Stomach (tissue), 8 donors: ENCODE measurements at regions not wholly inside any gene's neighbourhood (a gene's known extent, or its start where the extent isn't known, plus 50 kb on each side); places are given as distances from the start of the nearest gene placed in this dataset.

Source experiments
- DNase-seq, 2 donors: peaks; one replicate each; pipeline versions ENCODE4 v3.0.0 to v3.0.0-alpha.2; 2013 to 2019
- H3K27ac ChIP-seq, 5 donors: fragments of 200-600 bp in 4 of 5; sonication (generic) in 4 of 5; one replicate each; pipeline ENCODE4 v1.5.1; 2013 to 2019; ENCODE audit warnings: mild to moderate bottlenecking in 1 of 5, moderate library complexity in 1 of 5
- H3K27me3 ChIP-seq, 3 donors: fragments of 200-600 bp; sonication (generic); one replicate each; pipeline ENCODE4 v1.5.1; 2017 to 2019; ENCODE audit warnings: mixed run types in 1 of 3
- H3K36me3 ChIP-seq, 4 donors: fragments of 200-600 bp; sonication (generic); 1 replicate in 3 of 4; 2 replicates in 1 of 4; pipeline ENCODE4 v1.5.1; 2016 to 2019
- H3K4me1 ChIP-seq, 4 donors: fragments of 200-600 bp; sonication (generic); one replicate each; pipeline ENCODE4 v1.5.1; 2016 to 2019
- H3K4me3 ChIP-seq, 4 donors: fragments of 200-600 bp; sonication (generic) in 3 of 4; one replicate each; pipeline ENCODE4 v1.5.1; 2016 to 2019; ENCODE audit warnings: mild to moderate bottlenecking in 1 of 4
- H3K9me3 ChIP-seq, 4 donors: fragments of 200-600 bp; sonication (generic); one replicate each; pipeline ENCODE4 v1.5.1; 2016 to 2019
- CTCF ChIP-seq, 7 experiments: fragments of 450-650 bp in 4 of 7; fragments of 200-600 bp in 3 of 7; sonication (generic) in 3 of 7; IDR thresholded peaks; one replicate each; pipeline ENCODE4 v1.5.1; 2016 to 2019; ENCODE audit warnings: antibody characterized with exemption in 7 of 7, control low read depth in 2 of 7, mild to moderate bottlenecking in 1 of 7
- EP300 ChIP-seq: sonication (generic); formaldehyde crosslinking; IDR thresholded peaks from one replicate; pipeline ENCODE4 v1.6.1; 2017; ENCODE audit warnings: antibody characterized with exemption
- POLR2A ChIP-seq, 4 donors: fragments of 450-650 bp; IDR thresholded peaks; one replicate each; pipeline ENCODE4 v1.6.1; 2016; ENCODE audit warnings: antibody characterized with exemption in 4 of 4, control low read depth in 2 of 4, mild to moderate bottlenecking in 1 of 4, moderate library complexity in 1 of 4
- POLR2AphosphoS5 ChIP-seq, 3 donors: sonication (generic); formaldehyde crosslinking; IDR thresholded peaks; one replicate each; pipeline ENCODE4 v1.6.1; 2016; ENCODE audit warnings: antibody characterized with exemption in 3 of 3
- WGBS, 5 donors: extraction: QIAGEN DNeasy Blood & Tissue Kit in 3 of 5; methylation state at CpG; one replicate each; pipeline versions ENCODE4 v1.1.5 to v1.1.7; 2013 to 2018; 5-methylcytosine and 5-hydroxymethylcytosine counted together
- intact Hi-C: fragments of 100-400 bp; cut with DNase I; formaldehyde crosslinking; loops from one replicate; pipeline ENCODE4 v1.15.1; 2023; ENCODE audit warnings: low total_unique reads
- donor health status: healthy with polysubstance abuse.
- donor health status: Bipolar disorder and iron deficiency.
- donor health status: healthy.

DNA sequence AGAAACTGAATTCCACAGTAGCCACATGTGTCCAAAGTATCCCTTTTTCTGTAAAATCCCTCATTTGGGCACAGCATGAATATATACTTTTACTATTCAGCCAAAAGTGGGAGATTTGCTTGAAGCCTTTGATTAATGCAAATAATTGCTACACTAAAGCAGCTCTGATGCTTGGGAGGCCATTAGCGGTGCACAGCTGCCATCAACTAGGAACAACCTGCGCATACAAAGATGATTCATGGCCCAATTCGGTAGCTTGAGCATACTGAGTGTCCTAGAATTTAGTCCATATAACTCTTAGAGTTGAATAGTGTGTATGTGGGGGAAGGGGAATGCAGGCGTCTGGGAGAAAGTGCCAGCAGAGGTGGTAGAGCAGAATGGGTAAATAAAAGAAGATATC lies 277.0 kb upstream of the RMST start:
- no peak for DNase-seq
- Histone ChIP-seq H3K36me3 (no peaks in the 10 kb centered on the region), H3K27ac (no peak overlapping the region), H3K4me1 (no peaks in the 10 kb centered on the region), H3K9me3 (peaks cover 0 to 10% (median 3%) of the 10 kb centered on the region in 4 donors), H3K4me3 (no peak overlapping the region), H3K27me3 (no peaks in the 10 kb centered on the region)
- 69 to 80% (median 77%) methylated on average over 4 of the region's 4 CpGs for WGBS, 5 donors
- TF ChIP-seq POLR2A (IDR thresholded peaks at IDR 0.05), result no peak
- no peak for TF ChIP-seq CTCF (IDR thresholded peaks at IDR 0.05)
- TF ChIP-seq POLR2AphosphoS5 (IDR thresholded peaks at IDR 0.05), result no peak
- TF ChIP-seq EP300, result no peak
- intact Hi-C loops, result no loop called here

- TF ChIP-seq CTCF (IDR thresholded peaks at IDR 0.05) (no peak), POLR2A (IDR thresholded peaks at IDR 0.05) (no peak), EP300 (no peak), POLR2AphosphoS5 (IDR thresholded peaks at IDR 0.05) (no peak)
- no peak for DNase-seq
- Histone ChIP-seq H3K36me3 (no peaks in the 10 kb centered on the region), H3K27me3 (no peaks in the 10 kb centered on the region), H3K4me3 (no peak overlapping the region), H3K4me1 (no peaks in the 10 kb centered on the region), H3K27ac (no peak overlapping the region), H3K9me3 (peaks cover 0 to 32% (median 8%) of the 10 kb centered on the region in 4 donors)
- 61 to 77% (median 72%) methylated on average over 4 of the region's 4 CpGs for WGBS, 5 donors
- intact Hi-C loops, result no loop called here
Measured at GRCh38 chr12:97194546-97194945, 268.1 kb upstream of the RMST start.

GRCh38 chr12:97200181-97200580 lies 262.4 kb upstream of the RMST start:
- WGBS, 5 donors, result 61 to 74% (median 68%) methylated on average over 5 of the region's 5 CpGs
- peaks cover 0 to 17% (median 8%) of the 10 kb centered on the region in 4 donors for H3K9me3 ChIP-seq
- H3K4me1 ChIP-seq, result no peaks in the 10 kb centered on the region
- no peak overlapping the region for H3K27ac ChIP-seq
- no peak for DNase-seq
- intact Hi-C loops, result no loop called here
- H3K27me3 ChIP-seq, result no peaks in the 10 kb centered on the region
- H3K4me3 ChIP-seq, result no peak overlapping the region
- TF ChIP-seq POLR2AphosphoS5 (IDR thresholded peaks at IDR 0.05), result no peak
- no peak for TF ChIP-seq CTCF (IDR thresholded peaks at IDR 0.05)
- no peak for TF ChIP-seq EP300
- no peak for TF ChIP-seq POLR2A (IDR thresholded peaks at IDR 0.05)
- H3K36me3 ChIP-seq, result no peaks in the 10 kb centered on the region

- 75 to 93% (median 83%) methylated on average over 2 to 3 of the region's 3 CpGs for WGBS, 5 donors
- H3K4me3 ChIP-seq, result no peak overlapping the region
- no peaks in the 10 kb centered on the region for H3K4me1 ChIP-seq
- TF ChIP-seq EP300 (no peak), POLR2A (IDR thresholded peaks at IDR 0.05) (no peak), CTCF (IDR thresholded peaks at IDR 0.05) (no peak), POLR2AphosphoS5 (IDR thresholded peaks at IDR 0.05) (no peak)
- no peak overlapping the region for H3K27ac ChIP-seq
- H3K36me3 ChIP-seq, result no peaks in the 10 kb centered on the region
- no peak for DNase-seq
- intact Hi-C loops, result no loop called here
- H3K9me3 ChIP-seq, result peaks cover 0 to 14% (median 8%) of the 10 kb centered on the region in 4 donors
- H3K27me3 ChIP-seq, result no peaks in the 10 kb centered on the region
Measured at GRCh38 chr12:97203408-97203807, 259.2 kb upstream of the RMST start.
